Spinal cord (tissue), 9 donors: ENCODE measurements at regions not wholly inside any gene's neighbourhood (a gene's known extent, or its start where the extent isn't known, plus 50 kb on each side); places are given as distances from the start of the nearest gene placed in this dataset.
A peak's percentile ranks its signal among the peaks of the same experiment; 100 is the strongest.

Experiments
- DNase-seq, 6 donors: peaks; one replicate each; pipeline versions ENCODE4 v3.0.0 to v3.0.0-alpha.2; 2013 to 2015; ENCODE audit warnings: low spot score in 6 of 6, low read depth in 4 of 6
- H3K27ac ChIP-seq: one replicate; pipeline ENCODE4 v1.5.1; 2013; ENCODE audit warnings: low read depth, low read length, control low read depth
- H3K27me3 ChIP-seq: one replicate; pipeline ENCODE4 v1.6.1; 2013; ENCODE audit warnings: low read length; ENCODE audit not compliant: control insufficient read depth, insufficient read depth
- H3K36me3 ChIP-seq: one replicate; pipeline ENCODE4 v1.6.1; 2013; ENCODE audit warnings: low read length; ENCODE audit not compliant: control insufficient read depth, insufficient read depth
- H3K4me1 ChIP-seq: one replicate; pipeline ENCODE4 v1.6.1; 2013; ENCODE audit warnings: low read length; ENCODE audit not compliant: control insufficient read depth, insufficient read depth
- H3K4me3 ChIP-seq: one replicate; pipeline ENCODE4 v1.5.1; 2013; ENCODE audit warnings: low read depth, low read length, control low read depth
- H3K9me3 ChIP-seq: one replicate; pipeline ENCODE4 v1.6.1; 2013; ENCODE audit warnings: low read length; ENCODE audit not compliant: control insufficient read depth, insufficient read depth
- WGBS: methylation state at CpG from one replicate; pipeline ENCODE4 v1.1.5; 2013; ENCODE audit warnings: missing lambda C conversion rate; ENCODE audit not compliant: insufficient coverage; 5-methylcytosine and 5-hydroxymethylcytosine counted together
- donor health status: healthy.

DNA sequence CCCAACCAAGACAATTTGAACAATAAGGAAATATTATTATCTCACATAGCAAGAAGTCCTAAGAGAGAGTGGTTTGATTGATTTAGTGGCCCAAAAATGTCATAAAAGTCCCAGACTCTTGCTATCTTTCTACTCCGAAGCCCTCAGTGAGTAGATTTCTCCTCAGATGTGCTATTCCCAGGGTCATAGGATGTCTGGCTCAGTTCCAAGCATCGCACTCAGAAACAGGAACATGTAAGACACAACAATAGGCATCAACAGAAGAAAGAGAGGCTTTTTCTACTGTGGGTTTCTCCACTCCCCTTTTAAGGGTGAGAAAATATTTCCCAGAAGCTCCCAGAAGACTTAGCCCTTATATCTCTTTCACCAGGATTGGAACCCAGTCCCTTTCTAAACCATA, 188.1 kb upstream of the CDKN3 start:
- H3K27me3 ChIP-seq = no peaks in the 10 kb centered on the region
- DNase-seq = no peak
- H3K4me1 ChIP-seq = no peaks in the 10 kb centered on the region
- H3K36me3 ChIP-seq = no peaks in the 10 kb centered on the region
- WGBS = 82% methylated on average over 2 of the region's 2 CpGs
- H3K27ac ChIP-seq = no peak overlapping the region
- H3K4me3 ChIP-seq = no peak overlapping the region
- H3K9me3 ChIP-seq = no peaks in the 10 kb centered on the region

DNA sequence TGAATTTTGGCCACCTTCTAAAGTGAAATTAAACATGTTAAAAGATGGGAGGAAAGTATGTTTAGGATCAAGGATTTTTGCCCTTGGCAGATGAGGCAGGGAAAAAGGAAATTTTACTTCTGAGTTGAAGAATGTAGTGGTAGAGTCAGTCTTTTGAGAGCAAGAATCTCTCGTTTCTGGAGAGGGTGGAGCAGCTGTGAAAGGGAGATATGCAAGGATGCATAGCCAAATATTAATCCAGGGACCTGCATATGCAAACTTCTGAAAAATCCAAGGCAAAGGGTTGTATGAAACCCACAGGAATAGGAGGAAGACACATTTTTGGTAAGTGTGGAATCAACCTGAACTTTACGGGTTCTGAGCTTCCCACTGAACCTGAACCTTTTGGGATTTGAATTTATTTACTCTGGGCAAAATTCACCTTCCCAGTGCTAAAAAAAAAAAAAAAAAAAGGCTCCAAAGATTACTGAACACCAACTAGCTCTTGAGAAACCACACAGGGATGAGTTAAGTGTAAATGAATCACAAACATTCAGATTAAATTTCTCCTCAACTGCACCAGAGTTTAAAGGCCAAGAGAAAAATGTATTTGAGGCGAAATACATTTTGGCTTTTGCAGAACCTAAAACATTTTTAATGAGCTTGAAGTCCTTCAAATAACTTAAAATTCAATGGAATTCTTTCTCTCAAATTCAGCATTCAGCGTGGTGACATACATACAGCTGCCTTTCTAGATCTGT, 187.1 kb upstream of the CDKN3 start:
- H3K4me1 ChIP-seq = no peaks in the 10 kb centered on the region
- 83% methylated on average over 1 of the region's 4 CpGs for WGBS
- H3K27me3 ChIP-seq = no peaks in the 10 kb centered on the region
- no peak overlapping the region for H3K27ac ChIP-seq
- no peak overlapping the region for H3K4me3 ChIP-seq
- H3K36me3 ChIP-seq = no peaks in the 10 kb centered on the region
- H3K9me3 ChIP-seq = no peaks in the 10 kb centered on the region
- no peak for DNase-seq

DNA sequence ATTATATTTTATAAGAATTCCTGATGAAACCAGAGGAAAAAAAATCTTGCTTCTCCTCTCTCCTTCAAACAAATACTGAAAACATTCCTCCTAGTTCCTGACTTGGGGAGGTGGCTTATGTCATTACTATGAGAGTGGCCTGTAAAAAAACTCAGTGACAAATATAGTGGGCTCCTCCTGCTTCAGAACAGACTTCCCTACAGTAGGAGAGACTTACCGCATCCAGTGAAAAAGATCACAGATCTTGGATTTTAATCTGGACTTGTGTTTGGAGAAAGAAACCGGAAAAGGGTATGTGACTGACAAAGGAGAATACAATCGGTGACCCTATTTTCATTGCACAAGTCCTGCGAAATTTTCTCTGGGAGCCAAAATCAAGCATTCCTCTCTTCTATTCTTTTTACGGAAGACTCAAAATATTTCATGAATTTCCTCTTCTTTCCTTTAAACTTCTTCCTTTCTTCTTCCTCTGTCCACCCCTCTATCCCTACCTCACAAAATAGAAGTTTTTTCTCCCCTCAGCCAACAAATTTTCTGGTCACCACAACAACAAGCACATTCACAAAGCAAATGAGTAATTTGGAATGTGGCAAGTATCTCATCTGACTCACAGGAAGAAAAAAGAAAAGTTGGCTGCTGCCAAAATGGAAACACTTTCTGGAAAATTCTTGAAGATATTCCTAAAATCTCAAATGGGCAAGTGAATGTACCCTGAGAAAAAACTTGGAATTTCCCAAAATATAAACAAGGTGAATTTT, 185.1 kb upstream of the CDKN3 start:
- Histone ChIP-seq H3K27ac (no peak overlapping the region), H3K9me3 (no peaks in the 10 kb centered on the region), H3K27me3 (peaks cover 2% of the 10 kb centered on the region), H3K4me3 (no peak overlapping the region), H3K4me1 (no peaks in the 10 kb centered on the region), H3K36me3 (no peaks in the 10 kb centered on the region)
- WGBS = 70% methylated on average over 2 of the region's 5 CpGs
- no peak for DNase-seq

DNA sequence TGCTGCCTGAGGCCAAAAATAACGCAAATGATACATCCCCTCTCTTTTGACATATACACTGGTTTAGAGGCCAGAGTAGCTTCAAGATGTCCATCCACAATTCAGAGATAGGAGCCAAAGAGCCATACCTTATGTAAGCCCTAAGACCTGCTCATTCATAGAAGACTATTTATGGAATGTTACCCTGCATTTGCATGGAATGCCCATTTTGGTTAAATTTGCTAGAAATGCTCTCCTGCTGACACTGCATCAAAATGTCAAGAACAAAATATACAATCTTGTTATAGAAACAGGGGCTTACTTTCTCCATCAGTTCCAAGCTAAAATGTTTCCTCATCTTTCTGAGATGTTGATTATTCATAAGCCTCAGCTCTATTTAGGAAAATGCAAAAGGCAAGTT, 183.3 kb upstream of the CDKN3 start:
- no CpG with 5 or more reads among the region's 1 CpG for WGBS
- Histone ChIP-seq H3K4me3 (no peak overlapping the region), H3K9me3 (no peaks in the 10 kb centered on the region), H3K27ac (no peak overlapping the region), H3K27me3 (peaks cover 2% of the 10 kb centered on the region), H3K36me3 (no peaks in the 10 kb centered on the region), H3K4me1 (no peaks in the 10 kb centered on the region)
- no peak for DNase-seq

DNA sequence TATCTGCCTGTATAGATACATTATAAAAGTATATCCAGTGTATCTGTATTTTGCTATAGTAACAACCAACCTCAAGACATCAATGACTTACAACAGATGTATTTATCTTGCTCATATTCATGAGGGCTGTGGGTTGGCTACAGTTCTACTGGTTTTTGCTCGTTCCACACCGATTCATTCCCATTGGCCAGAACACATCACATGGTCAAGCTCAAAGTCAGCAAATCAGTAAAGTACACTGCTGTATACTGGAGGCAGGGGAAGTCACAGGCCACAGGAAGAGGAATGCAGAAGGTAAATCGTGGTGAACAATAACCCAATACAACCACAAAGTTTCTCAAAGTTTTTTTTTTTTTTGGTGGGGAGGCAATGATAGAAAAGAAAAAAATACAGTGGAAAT, 180.0 kb upstream of the CDKN3 start:
- H3K36me3 ChIP-seq = no peaks in the 10 kb centered on the region
- peaks cover 29% of the 10 kb centered on the region for H3K27me3 ChIP-seq
- no peak overlapping the region for H3K27ac ChIP-seq
- WGBS = no CpG with 5 or more reads among the region's 3 CpGs
- H3K4me3 ChIP-seq = no peak overlapping the region
- no peaks in the 10 kb centered on the region for H3K9me3 ChIP-seq
- peaks cover 18% of the 10 kb centered on the region for H3K4me1 ChIP-seq
- DNase-seq = no peak

DNA sequence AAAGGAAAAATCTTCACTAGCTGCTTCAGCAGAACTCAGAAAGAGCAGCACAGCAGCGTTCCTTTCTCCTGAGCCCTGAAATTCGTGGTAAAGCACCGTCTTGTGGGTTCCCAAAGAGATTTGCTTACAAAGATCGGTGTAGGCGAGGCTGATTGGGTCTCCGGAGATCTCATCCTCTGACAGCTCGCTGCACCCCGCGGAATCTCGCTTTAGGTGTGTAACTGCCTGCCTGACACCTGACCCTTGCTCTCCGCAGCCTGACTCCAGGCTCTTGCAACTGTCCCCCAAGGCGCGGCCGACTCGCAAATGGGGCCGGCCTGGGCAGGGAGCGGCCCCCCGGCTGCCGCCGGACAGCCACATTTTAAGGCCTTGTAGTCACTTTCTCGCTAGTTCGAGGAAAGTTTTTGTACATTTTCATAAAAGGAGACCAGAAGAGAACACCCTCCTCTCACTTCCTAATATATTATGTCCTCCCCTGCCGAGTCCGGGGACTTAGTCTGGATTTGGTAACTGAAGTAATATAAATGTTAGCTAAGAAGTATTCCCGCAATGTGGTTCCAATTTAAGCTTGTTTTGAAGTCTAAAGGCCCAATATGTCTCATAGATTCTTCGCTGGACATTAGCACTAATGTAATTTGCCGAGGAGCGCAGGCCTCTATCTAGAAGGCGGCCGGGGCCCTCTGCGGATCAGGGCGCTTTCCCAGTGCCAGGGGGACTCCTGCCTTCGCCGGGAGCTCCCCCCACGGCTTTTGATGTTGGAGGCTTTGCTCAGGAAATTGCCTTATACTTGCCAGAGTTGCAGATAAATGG, 177.3 kb upstream of the CDKN3 start:
- WGBS = 25% methylated on average over 24 of the region's 35 CpGs
- H3K36me3 ChIP-seq = no peaks in the 10 kb centered on the region
- peak overlapping the region; percentile 23 for H3K4me3 ChIP-seq
- H3K9me3 ChIP-seq = no peaks in the 10 kb centered on the region
- peak overlapping the region; percentile 65 for H3K27ac ChIP-seq
- H3K27me3 ChIP-seq = peaks cover 29% of the 10 kb centered on the region
- DNase-seq = peak in 2 of 6 donors; percentile 22 to 57
- H3K4me1 ChIP-seq = peaks cover 18% of the 10 kb centered on the region

DNA sequence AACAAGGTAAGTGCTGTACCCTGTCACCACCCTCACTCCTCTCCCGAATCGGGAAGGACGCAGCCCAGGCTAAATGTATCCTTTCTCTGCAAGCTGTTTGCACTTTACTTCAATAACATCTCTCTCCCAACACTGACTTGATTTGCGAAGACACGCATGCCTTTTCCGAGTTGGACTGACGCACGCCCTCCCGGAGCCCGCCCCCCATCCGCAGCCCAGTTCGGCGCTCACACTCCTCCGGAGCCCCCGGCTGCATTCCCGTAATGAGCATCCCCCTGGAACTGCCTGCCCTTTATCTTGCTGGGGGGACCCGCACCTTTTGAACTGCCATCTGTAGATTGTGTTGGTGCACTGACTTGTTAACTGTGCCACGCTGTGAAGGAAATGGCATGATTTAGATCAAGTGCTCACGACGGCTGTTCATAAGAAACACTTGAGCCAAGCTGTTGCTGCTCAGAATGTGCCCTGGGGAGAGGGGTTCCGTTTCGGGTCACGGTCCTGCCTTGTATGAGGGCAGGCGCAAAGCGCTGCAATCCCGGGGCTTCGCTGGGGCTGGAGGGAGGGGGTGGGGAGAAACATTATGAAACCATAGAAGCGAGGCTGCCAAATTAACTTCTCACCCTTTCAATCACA, 176.6 kb upstream of the CDKN3 start:
- Histone ChIP-seq H3K27me3 (peaks cover 29% of the 10 kb centered on the region), H3K36me3 (no peaks in the 10 kb centered on the region)
- DNase-seq = peak in 3 of 6 donors; percentile 11 to 78 (median 60)

DNA sequence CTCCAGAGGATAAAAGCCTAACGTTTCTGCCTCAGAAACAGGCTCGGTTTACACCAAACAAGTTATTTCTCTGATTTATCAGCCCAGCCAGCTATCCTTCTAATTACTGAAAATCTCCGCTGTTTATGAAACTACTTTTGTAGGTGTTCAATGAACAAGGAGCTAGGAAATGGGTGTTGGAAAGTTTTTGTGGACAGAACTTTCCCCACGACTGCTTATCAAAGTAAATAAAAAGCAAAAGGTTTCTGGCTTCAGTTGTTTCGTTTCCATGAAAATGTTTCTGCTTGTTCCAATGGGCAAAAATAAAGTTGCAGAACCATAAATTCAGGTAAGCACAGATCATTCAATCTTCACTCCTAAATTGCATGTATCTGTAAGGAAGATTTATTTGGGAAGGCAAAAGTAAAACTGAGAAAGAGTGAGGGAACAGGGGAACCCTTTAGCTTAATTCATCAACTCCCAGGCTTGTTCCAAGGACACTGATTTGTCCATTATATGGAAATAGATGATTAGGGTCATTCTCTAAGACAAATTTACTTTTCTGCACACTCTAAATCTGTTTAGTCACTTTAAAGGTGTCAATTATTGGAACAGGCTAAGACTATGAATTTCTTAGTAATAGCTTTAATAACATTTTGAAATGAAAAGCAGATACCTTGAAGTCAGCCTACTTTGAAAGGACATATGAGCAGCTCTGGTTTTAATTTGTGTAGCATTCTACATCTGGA, 175.9 kb upstream of the CDKN3 start:
- Histone ChIP-seq H3K9me3 (no peaks in the 10 kb centered on the region), H3K27ac (no peak overlapping the region), H3K36me3 (no peaks in the 10 kb centered on the region), H3K4me1 (peaks cover 18% of the 10 kb centered on the region), H3K27me3 (peaks cover 29% of the 10 kb centered on the region), H3K4me3 (peak overlapping the region; percentile 23)
- no CpG with 5 or more reads among the region's 5 CpGs for whole genome bisulfite sequencing
- DNase-seq = no peak

More for the DNA sequence above, 176.6 kb upstream of the CDKN3 start:
- Histone ChIP-seq H3K9me3 (no peaks in the 10 kb centered on the region), H3K27ac (peak overlapping the region; percentile 65), H3K4me1 (peaks cover 18% of the 10 kb centered on the region), H3K4me3 (peak overlapping the region; percentile 23)
- WGBS = 3% methylated on average over 23 of the region's 28 CpGs

DNA sequence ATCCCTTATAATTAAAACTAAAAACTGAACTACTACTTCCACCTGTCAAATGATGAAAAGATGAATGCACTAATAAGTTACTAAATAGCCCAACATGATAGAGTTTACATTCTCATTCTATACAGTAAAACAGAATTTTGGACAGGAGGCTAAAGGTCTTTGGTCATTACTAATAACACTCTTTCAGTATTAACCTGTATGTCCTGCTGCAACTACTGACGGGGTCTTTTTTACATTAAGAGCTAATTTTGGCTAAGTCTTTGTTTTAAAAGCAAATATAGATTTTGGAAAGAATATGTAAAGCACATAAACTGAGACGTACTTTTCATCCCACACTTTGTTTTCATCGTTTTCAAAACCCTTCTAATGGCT, 175.4 kb upstream of the CDKN3 start:
- peaks cover 28% of the 10 kb centered on the region for H3K27me3 ChIP-seq
- WGBS = no CpG with 5 or more reads among the region's 3 CpGs

More for the DNA sequence above, 175.4 kb upstream of the CDKN3 start:
- H3K4me1 ChIP-seq = peaks cover 18% of the 10 kb centered on the region
- no peak overlapping the region for H3K4me3 ChIP-seq
- no peak for DNase-seq
- no peaks in the 10 kb centered on the region for H3K9me3 ChIP-seq
- H3K36me3 ChIP-seq = no peaks in the 10 kb centered on the region
- no peak overlapping the region for H3K27ac ChIP-seq
